SK-N-SH treated with all-trans-retinoic acid at 6 μM for 48 hours (cell line): ENCODE measurements at regions not wholly inside any gene's neighbourhood (a gene's known extent, or its start where the extent isn't known, plus 50 kb on each side); places are given as distances from the start of the nearest gene placed in this dataset.

Experiments
- ARNTL ChIP-seq: fragments of 450-650 bp; formaldehyde crosslinking; IDR thresholded peaks from 2 replicates; pipeline ENCODE4 v1.5.0; 2020; ENCODE audit warnings: low read depth, mild to moderate bottlenecking, moderate library complexity, borderline replicate concordance
- CSDC2 ChIP-seq: fragments of 250-450 bp; sonication (Bioruptor Pico); IDR thresholded peaks from 2 replicates; pipeline ENCODE4 v1.5.0; 2020; ENCODE audit warnings: mild to moderate bottlenecking, moderate library complexity
- GLIS3 ChIP-seq: fragments of 250-450 bp; sonication (Bioruptor Pico); IDR thresholded peaks from 2 replicates; pipeline ENCODE4 v1.5.0; 2020; ENCODE audit warnings: mild to moderate bottlenecking, moderate library complexity
- OSR1 ChIP-seq: fragments of 250-450 bp; sonication (Bioruptor Pico); IDR thresholded peaks from 2 replicates; pipeline ENCODE4 v1.8.0; 2022; ENCODE audit warnings: moderate library complexity, mild to moderate bottlenecking, inconsistent platforms
- RARB ChIP-seq: fragments of 250-450 bp; sonication (Bioruptor Pico); IDR thresholded peaks from 2 replicates; pipeline ENCODE4 v1.8.0; 2021; ENCODE audit warnings: mild to moderate bottlenecking, moderate library complexity
- SNAI2 ChIP-seq: fragments of 250-450 bp; sonication (Bioruptor Pico); IDR thresholded peaks from 2 replicates; pipeline ENCODE4 v1.5.0; 2020; ENCODE audit warnings: mild to moderate bottlenecking, moderate library complexity
- ZFP30 ChIP-seq: fragments of 450-650 bp; formaldehyde crosslinking; IDR thresholded peaks from 2 replicates; pipeline ENCODE4 v1.5.0; 2022; ENCODE audit warnings: mild to moderate bottlenecking, moderate library complexity
- ZNF565 ChIP-seq: fragments of 450-650 bp; formaldehyde crosslinking; conservative IDR thresholded peaks from 2 replicates; pipeline ENCODE4 v1.5.0; 2020; ENCODE audit warnings: low read depth, mild to moderate bottlenecking, moderate library complexity

DNA sequence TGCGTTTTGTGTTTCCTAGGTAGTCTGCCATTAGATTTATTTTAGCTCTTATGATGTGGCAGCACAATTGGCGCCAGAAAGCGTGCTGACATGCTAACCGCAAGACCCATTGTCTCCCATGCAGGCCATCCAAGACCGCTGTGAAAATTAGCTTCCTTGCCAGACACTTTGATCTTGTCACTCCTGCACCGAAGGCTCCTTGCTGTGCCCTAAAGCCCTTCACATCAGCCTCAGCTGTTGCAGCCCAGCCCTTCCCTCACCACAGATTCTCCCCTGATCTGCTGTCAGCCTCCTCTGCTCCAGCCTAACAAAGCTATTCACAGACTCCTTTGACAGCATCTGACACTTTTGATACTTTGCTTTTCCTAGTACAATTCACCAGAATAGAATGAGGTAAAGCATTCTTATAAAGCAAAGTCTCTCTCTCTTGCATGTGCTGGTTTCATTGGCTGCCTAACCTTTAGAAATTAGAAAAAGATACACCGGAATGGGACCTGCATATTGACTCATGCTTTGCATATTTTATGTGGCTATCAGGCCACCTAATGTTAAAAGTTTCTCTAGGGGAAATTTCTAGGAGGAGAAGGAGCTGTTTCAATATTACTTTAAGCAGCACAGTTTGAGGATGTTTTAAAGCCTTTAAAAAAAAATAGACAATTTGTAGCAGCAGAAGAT, 280.3 kb upstream of the FMN2 start:
- no peak for TF ChIP-seq CSDC2 (CRISPR knock-in tag)
- TF ChIP-seq OSR1 (CRISPR knock-in tag), result no peak
- TF ChIP-seq GLIS3, result no peak
- no peak for TF ChIP-seq SNAI2 (CRISPR knock-in tag)
- no peak for TF ChIP-seq ZNF565
- no peak for TF ChIP-seq RARB (CRISPR knock-in tag)
- TF ChIP-seq ARNTL, result no peak
- no peak for TF ChIP-seq ZFP30 (CRISPR knock-in tag)
